Prostate gland (tissue), 2 donors: ENCODE measurements at regions not wholly inside any gene's neighbourhood (a gene's known extent, or its start where the extent isn't known, plus 50 kb on each side); places are given as distances from the start of the nearest gene placed in this dataset.

Experiments
- CTCF ChIP-seq, 4 experiments: fragments of 200-600 bp in 2 of 4; fragments of 450-650 bp in 2 of 4; sonication (generic) in 2 of 4; IDR thresholded peaks; 1 replicate in 3 of 4; 2 replicates in 1 of 4; pipeline ENCODE4 v1.5.1; 2016 to 2019; ENCODE audit warnings: antibody characterized with exemption in 4 of 4, mild to moderate bottlenecking in 2 of 4, moderate library complexity in 2 of 4
- POLR2AphosphoS5 ChIP-seq: sonication (generic); formaldehyde crosslinking; IDR thresholded peaks from one replicate; pipeline ENCODE4 v1.6.1; 2017; ENCODE audit warnings: antibody characterized with exemption

- TF ChIP-seq CTCF (IDR thresholded peaks at IDR 0.05) (no peak), POLR2AphosphoS5 (no peak)
Observed at GRCh38 chr10:121115154-121115553, 264.0 kb downstream of the WDR11 start.
